ENCODE measurements at regions not wholly inside any gene's neighbourhood (a gene's known extent, or its start where the extent isn't known, plus 50 kb on each side); places are given as distances from the start of the nearest gene placed in this dataset.
"Not testable (repeated sequence)": the region's sequence is repeated elsewhere in the genome, so short reads cannot be mapped to it uniquely, and the experiment has no call there.

- CTCF ChIA-PET: no interaction called here
- POLR2A ChIA-PET: no interaction called here
- TF ChIP-seq, protein P1, sequence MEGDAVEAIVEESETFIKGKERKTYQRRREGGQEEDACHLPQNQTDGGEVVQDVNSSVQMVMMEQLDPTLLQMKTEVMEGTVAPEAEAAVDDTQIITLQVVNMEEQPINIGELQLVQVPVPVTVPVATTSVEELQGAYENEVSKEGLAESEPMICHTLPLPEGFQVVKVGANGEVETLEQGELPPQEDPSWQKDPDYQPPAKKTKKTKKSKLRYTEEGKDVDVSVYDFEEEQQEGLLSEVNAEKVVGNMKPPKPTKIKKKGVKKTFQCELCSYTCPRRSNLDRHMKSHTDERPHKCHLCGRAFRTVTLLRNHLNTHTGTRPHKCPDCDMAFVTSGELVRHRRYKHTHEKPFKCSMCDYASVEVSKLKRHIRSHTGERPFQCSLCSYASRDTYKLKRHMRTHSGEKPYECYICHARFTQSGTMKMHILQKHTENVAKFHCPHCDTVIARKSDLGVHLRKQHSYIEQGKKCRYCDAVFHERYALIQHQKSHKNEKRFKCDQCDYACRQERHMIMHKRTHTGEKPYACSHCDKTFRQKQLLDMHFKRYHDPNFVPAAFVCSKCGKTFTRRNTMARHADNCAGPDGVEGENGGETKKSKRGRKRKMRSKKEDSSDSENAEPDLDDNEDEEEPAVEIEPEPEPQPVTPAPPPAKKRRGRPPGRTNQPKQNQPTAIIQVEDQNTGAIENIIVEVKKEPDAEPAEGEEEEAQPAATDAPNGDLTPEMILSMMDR (IDR thresholded peaks at IDR 0.05; ENCODE audit: low read depth, low read length): no peak
- H3K9me3 ChIP-seq (ENCODE audit: control insufficient read depth, insufficient read depth, low read length): no peaks in the 10 kb centered on the region
- H3K27me3 ChIP-seq (ENCODE audit: control insufficient read depth, insufficient read depth, low read length): no peaks in the 10 kb centered on the region
- no peak for DNase-seq (ENCODE audit: low read depth, low spot score)
- no peak overlapping the region for H3K4me3 ChIP-seq (ENCODE audit: low read depth, low read length)
- H3K27ac ChIP-seq (ENCODE audit: low read depth, low read length): no peak overlapping the region
Measured at GRCh38 chr9:75687359-75687953, 203.0 kb upstream of the PCSK5 start.

GRCh38 chr9:75690551-75690950 is 199.9 kb upstream of the PCSK5 start:
- CTCF ChIA-PET; H3K4me3 ChIP-seq (ENCODE audit: low read depth, low read length); H3K9me3 ChIP-seq (ENCODE audit: control insufficient read depth, insufficient read depth, low read length); DNase-seq (ENCODE audit: low read depth, low spot score); POLR2A ChIA-PET; H3K27me3 ChIP-seq (ENCODE audit: control insufficient read depth, insufficient read depth, low read length); H3K27ac ChIP-seq (ENCODE audit: low read depth, low read length): not testable (repeated sequence)

GRCh38 chr9:75691408-75691807 is 199.1 kb upstream of the PCSK5 start:
- no peaks in the 10 kb centered on the region for H3K27me3 ChIP-seq (ENCODE audit: control insufficient read depth, insufficient read depth, low read length)
- H3K9me3 ChIP-seq (ENCODE audit: control insufficient read depth, insufficient read depth, low read length): peaks cover 3% of the 10 kb centered on the region; the same call in 1 of the 2 replicates
- no peak overlapping the region for H3K27ac ChIP-seq (ENCODE audit: low read depth, low read length)
- ChIA-PET CTCF (no interaction called here), POLR2A (no interaction called here)
- H3K4me3 ChIP-seq (ENCODE audit: low read depth, low read length): no peak overlapping the region
- TF ChIP-seq, protein P1 (IDR thresholded peaks at IDR 0.05; ENCODE audit: low read depth, low read length): no peak
- no peak for DNase-seq (ENCODE audit: low read depth, low spot score)

- H3K9me3 ChIP-seq (ENCODE audit: control insufficient read depth, insufficient read depth, low read length): peaks cover 3% of the 10 kb centered on the region; the same call in 1 of the 2 replicates
- ChIA-PET POLR2A (no interaction called here), CTCF (no interaction called here)
- no peaks in the 10 kb centered on the region for H3K27me3 ChIP-seq (ENCODE audit: control insufficient read depth, insufficient read depth, low read length)
- TF ChIP-seq, protein P1 (IDR thresholded peaks at IDR 0.05; ENCODE audit: low read depth, low read length): no peak
- no peak overlapping the region for H3K27ac ChIP-seq (ENCODE audit: low read depth, low read length)
- H3K4me3 ChIP-seq (ENCODE audit: low read depth, low read length): no peak overlapping the region
- no peak for DNase-seq (ENCODE audit: low read depth, low spot score)
Measured at GRCh38 chr9:75692309-75692708, 198.2 kb upstream of the PCSK5 start.

DNA sequence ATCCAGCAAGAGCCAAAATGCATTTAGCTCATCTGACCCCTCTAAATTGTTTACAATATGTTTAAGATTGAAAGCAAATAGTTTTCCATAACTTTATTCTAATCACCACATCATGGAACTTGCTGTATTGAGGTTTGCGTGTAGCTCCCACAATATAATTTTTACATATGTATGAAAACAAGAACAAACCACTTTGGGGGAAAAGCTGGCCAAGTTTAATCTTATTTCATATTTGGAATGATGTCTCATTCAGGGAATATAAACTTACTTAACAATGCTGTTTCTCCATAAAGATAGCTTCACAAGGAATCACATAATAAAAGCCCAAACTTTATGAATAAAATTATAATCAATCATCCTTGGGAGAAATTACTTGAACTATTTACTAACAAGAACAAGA is 194.6 kb upstream of the PCSK5 start:
- ChIA-PET POLR2A (no interaction called here), CTCF (no interaction called here)
- no peak for DNase-seq (ENCODE audit: low read depth, low spot score)
- Histone ChIP-seq H3K27me3 (ENCODE audit: control insufficient read depth, insufficient read depth, low read length) (no peaks in the 10 kb centered on the region), H3K4me3 (ENCODE audit: low read depth, low read length) (no peak overlapping the region), H3K27ac (ENCODE audit: low read depth, low read length) (no peak overlapping the region), H3K9me3 (ENCODE audit: control insufficient read depth, insufficient read depth, low read length) (peaks cover 3% of the 10 kb centered on the region; the same call in 1 of the 2 replicates)
- TF ChIP-seq, protein P1 (IDR thresholded peaks at IDR 0.05; ENCODE audit: low read depth, low read length): no peak

DNA sequence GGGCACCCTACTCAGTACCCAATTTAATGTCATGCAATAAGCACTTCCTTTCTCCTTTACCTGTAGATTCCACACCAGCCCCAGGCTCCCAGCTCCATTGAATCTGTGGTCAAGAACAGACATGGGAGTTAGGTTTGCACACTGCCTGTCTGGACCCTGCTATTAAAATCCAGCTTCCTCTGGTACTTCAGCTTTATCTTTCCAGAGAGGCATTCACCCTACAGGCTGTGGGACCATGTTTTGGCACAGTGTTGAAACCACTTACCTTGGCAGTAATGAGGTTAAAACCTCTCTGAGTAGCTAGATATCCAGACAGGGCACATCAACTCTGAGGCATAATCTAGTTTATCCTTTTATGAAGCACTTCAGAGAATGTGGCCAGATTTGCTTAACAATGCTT is 191.5 kb upstream of the PCSK5 start:
- peaks cover 3% of the 10 kb centered on the region; the same call in 1 of the 2 replicates for H3K9me3 ChIP-seq (ENCODE audit: control insufficient read depth, insufficient read depth, low read length)
- H3K27ac ChIP-seq (ENCODE audit: low read depth, low read length): no peak overlapping the region
- ChIA-PET POLR2A (no interaction called here), CTCF (no interaction called here)
- DNase-seq (ENCODE audit: low read depth, low spot score): no peak
- TF ChIP-seq, protein P1 (IDR thresholded peaks at IDR 0.05; ENCODE audit: low read depth, low read length): no peak
- no peaks in the 10 kb centered on the region for H3K27me3 ChIP-seq (ENCODE audit: control insufficient read depth, insufficient read depth, low read length)
- no peak overlapping the region for H3K4me3 ChIP-seq (ENCODE audit: low read depth, low read length)

Data from AG04450 (cell line).